B cell (primary cell): ENCODE measurements at regions not wholly inside any gene's neighbourhood (a gene's known extent, or its start where the extent isn't known, plus 50 kb on each side); places are given as distances from the start of the nearest gene placed in this dataset.

Source experiments
- CTCF ChIP-seq: fragments of 200-600 bp; IDR thresholded peaks from one replicate; pipeline ENCODE4 v1.8.0; 2022; ENCODE audit warnings: antibody characterized with exemption, mild to moderate bottlenecking
- EZH2 ChIP-seq: IDR thresholded peaks from 2 replicates; pipeline ENCODE4 v1.6.1; 2012; ENCODE audit warnings: borderline replicate concordance, low read depth, mild to moderate bottlenecking, moderate library complexity, low read length; ENCODE audit not compliant: insufficient read depth, poor library complexity, severe bottlenecking

- TF ChIP-seq CTCF = no peak
- no peak for TF ChIP-seq EZH2
Measured at GRCh38 chr3:71991046-71991445, 206.1 kb upstream of the PROK2 start.
